ENCODE measurements at regions not wholly inside any gene's neighbourhood (a gene's known extent, or its start where the extent isn't known, plus 50 kb on each side); places are given as distances from the start of the nearest gene placed in this dataset.

DNA sequence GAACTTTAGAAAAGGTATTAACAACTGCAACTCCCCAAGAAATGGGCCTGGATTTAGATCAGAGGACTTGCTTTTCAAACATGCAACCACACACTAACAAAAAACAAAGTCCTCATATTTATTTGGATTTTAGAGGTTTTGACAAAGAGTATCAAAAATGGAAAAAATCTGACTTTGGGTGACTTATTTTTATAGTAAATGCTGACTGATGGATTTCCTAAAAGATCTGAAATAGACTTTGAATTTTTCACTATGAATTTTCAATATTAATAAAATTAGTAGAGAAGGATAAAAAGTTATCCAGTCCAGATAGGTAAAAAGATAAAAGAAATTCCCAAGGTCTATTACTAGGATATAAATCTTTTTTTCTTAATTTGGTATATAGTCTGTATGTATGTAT, 253.5 kb downstream of the KCNJ2 start:
- Histone ChIP-seq H3K18ac (ENCODE audit: low read depth, low read length) (no peak overlapping the region), H4K8ac (ENCODE audit: low read depth in 2 of 2, low read length in 2 of 2) (no peak overlapping the region), H3K4me3 (ENCODE audit: insufficient read depth, low read depth, low read length) (no peak overlapping the region), H3K14ac (replicated peaks; ENCODE audit: low read depth, low read length) (no peak overlapping the region), H3K56ac (ENCODE audit: extremely low read depth, insufficient read depth, low read length) (no peak overlapping the region), H3K27ac (ENCODE audit: insufficient read depth, low read length) (no peak overlapping the region), H2AFZ (replicated peaks; ENCODE audit: low read length, poor library complexity) (no peak overlapping the region), H2BK20ac (ENCODE audit: low read depth, low read length) (no peak overlapping the region), H3K23ac (ENCODE audit: low read depth, low read length) (no peak overlapping the region), H2BK5ac (ENCODE audit: low read depth, low read length, poor library complexity, severe bottlenecking) (no peak overlapping the region), H2AK5ac (ENCODE audit: low read depth, low read length) (no peak overlapping the region), H4K5ac (ENCODE audit: low read depth, low read length) (no peak overlapping the region), H3K9me1 (ENCODE audit: insufficient read depth, low read length) (no peaks in the 10 kb centered on the region), H3K79me1 (ENCODE audit: low read depth in 1 of 2, low read length in 2 of 2) (no peaks in the 10 kb centered on the region), H2BK120ac (ENCODE audit: low read depth, low read length) (no peak overlapping the region), H3K4me1 (ENCODE audit: control insufficient read depth, insufficient read depth, low read length) (no peaks in the 10 kb centered on the region), H3K36me3 (ENCODE audit: control insufficient read depth, insufficient read depth, low read length) (no peaks in the 10 kb centered on the region), H2AK9ac (replicated peaks; ENCODE audit: low read depth, low read length, poor library complexity) (no peak overlapping the region), H3K9ac (ENCODE audit: low read depth, low read length) (no peak overlapping the region), H4K91ac (ENCODE audit: insufficient read depth, low read depth, low read length) (no peak overlapping the region), H2BK15ac (ENCODE audit: low read depth, low read length) (no peak overlapping the region), H3K9me3 (ENCODE audit: control insufficient read depth, insufficient read depth, low read length) (no peaks in the 10 kb centered on the region), H3K4ac (ENCODE audit: low read depth, low read length) (no peak overlapping the region), H3K4me2 (ENCODE audit: low read depth, low read length) (no peak overlapping the region), H3K27me3 (ENCODE audit: control insufficient read depth, insufficient read depth, low read length) (no peaks in the 10 kb centered on the region), H4K20me1 (ENCODE audit: insufficient read depth, low read length) (no peaks in the 10 kb centered on the region)
- dilution Hi-C loops (cut with HindIII; ENCODE audit: low sequenced_read_pairs, unreplicated experiment), result no loop called here
- ChIA-PET CTCF (no interaction called here), POLR2A (ENCODE audit: unreplicated experiment) (no interaction called here)
- intact Hi-C loops (cut with micrococcal nuclease), result no loop called here
- no TSS peak for BruUV-seq (replicated peaks)
- no peak for ATAC-seq (ENCODE audit: low read depth)
- in situ Hi-C loops (cut with MboI; ENCODE audit: low sequenced_read_pairs), result no loop called here
- TF ChIP-seq, protein P1, sequence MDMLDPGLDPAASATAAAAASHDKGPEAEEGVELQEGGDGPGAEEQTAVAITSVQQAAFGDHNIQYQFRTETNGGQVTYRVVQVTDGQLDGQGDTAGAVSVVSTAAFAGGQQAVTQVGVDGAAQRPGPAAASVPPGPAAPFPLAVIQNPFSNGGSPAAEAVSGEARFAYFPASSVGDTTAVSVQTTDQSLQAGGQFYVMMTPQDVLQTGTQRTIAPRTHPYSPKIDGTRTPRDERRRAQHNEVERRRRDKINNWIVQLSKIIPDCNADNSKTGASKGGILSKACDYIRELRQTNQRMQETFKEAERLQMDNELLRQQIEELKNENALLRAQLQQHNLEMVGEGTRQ (IDR thresholded peaks at IDR 0.05; ENCODE audit: low read depth, low read length), result no peak
- TF ChIP-seq CHD1 (IDR thresholded peaks at IDR 0.05; ENCODE audit: low read depth, low read length) (no peak), MAZ (IDR thresholded peaks at IDR 0.05; ENCODE audit: borderline replicate concordance, low read depth, low read length) (no peak), MAFK (IDR thresholded peaks at IDR 0.05; ENCODE audit: low read depth, low read length) (peak; percentile 22; the same call in 1 of the 2 replicates)
- no peak for DNase-seq

Measured in IMR-90 (cell line).